GM19025 (cell line): ENCODE measurements at regions not wholly inside any gene's neighbourhood (a gene's known extent, or its start where the extent isn't known, plus 50 kb on each side); places are given as distances from the start of the nearest gene placed in this dataset.
"Not testable (repeated sequence)": the region's sequence is repeated elsewhere in the genome, so short reads cannot be mapped to it uniquely, and the experiment has no call there.

ENCODE experiments used
- ATAC-seq: cut with Tn5 transposase; IDR thresholded peaks from one replicate; pipeline ENCODE4 v1.9.1; 2021; ENCODE audit warnings: mild to moderate bottlenecking, low read depth, moderate library complexity; ENCODE audit not compliant: unreplicated experiment

DNA sequence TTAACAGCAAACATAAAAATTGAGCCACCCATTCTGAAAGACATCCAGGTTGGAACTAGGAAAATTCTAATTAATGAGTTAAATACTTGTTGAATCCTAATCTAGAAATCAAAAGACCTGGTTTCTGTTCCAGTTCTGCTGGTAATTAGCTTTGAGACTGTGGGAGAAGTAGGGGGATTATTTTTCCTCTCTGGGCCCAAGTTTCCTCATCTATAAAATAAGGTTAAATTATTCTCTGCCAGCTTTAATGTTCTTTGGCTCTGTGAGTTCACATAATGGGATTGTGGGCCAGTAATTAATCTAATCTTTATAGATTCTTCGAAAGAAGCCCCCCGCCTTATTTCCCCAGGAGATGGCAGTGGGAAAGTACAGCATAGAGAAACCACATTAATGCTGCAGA is 104.6 kb downstream of the ENC1 start:
- no peak for ATAC-seq

DNA sequence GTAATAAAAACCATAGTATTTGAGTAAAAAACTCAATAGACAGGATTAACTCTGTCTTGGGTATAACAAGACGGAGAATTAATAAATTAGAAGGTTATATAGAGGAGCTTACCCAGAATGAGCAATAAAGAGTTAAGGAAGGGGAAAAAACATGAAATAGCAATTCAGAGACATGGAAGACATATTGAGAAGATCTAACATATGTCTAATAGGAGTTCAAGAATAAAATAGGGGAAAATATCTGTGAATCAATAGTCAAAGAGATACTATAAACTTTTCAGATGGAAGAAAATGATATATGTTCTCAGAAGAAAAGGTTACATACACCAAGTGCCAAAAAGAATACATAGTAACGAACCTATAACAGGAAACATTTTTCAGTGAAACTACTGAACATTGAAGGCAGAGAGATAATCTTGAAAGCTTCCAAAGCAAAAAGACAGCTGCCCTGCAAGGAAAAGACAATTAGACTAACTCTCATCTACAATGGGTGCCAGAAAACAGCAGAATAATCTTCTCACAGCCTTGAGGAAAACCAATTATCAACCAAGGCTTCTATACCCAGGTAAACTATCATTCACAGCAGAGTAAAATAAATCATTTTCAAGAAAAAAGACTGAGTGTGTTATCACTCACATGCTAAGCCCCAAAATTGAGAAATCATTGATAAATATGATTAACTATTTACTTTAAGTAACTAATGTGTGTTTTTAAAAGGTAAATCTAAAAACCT is 106.0 kb downstream of the ENC1 start:
- no peak for ATAC-seq

DNA sequence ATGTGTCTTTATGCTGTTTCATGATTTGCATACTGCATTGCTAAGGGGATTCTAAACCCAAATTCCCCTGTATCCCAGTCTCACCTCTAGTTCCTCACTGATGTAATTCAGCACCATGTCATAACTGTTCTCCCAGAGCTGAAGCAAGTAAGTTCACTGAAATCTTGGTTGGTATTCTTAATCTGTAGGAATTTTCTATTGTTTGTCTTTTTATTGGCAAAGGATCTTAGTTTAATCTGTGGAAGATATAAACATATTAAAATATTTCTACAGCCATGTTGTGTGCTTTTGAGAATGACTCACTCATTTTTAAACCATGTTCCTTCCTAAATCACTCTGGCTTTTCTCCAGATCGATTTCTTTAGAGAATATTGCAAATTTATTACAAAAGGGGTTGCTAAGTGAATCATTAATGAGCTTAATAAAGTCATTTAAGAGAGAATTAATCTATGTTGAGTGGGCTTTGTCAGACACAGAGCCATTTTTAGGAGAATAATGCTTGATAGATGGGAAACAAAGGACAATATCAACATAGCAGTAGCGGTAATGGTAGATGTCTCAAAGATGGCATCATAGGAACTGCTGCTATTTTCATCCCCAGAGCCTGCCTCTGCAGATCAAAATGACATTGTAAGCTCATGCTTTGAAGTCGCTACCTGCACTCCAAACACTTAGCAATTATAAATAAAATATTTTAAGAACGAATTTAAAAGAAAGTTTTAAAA is 110.0 kb downstream of the ENC1 start:
- ATAC-seq: no peak

DNA sequence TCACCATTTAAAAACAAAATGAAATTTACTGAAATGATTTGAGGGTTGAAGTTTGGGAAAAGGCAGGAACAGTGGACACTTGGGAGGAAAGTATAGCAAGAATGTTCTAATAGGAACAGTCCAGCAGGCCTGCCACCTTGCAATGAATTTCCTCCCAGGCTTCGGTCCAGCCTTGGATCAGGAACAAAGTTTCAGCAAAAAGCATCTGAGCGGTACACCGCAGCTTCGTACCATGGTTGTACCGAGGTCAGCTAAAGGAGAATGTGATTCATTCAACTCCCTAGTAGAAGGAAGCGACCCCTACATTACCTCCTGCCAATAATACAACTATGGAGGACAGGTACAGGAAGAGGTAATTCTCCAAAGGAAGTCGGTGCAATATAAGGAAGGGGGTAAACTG is 111.4 kb downstream of the ENC1 start:
- no peak for ATAC-seq

DNA sequence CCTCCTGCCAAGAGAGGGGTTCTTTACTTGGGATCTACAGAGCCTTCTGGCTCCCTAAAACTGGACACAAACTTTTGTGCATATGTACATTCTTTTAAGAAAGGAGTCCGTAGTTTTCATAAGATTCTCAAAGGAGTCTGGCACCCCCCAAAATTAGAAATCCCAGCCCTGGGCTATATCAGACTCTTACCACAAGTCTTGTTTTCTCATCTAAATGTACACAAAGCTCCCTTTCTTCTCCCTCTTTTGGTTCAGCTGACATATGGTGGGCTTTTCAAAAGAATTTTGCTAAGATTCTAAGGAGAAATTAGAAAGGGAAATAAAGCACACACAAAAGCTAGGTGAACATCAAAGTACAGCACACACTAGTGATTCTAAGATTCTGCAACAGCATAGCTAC is 114.4 kb downstream of the ENC1 start:
- no peak for ATAC-seq

DNA sequence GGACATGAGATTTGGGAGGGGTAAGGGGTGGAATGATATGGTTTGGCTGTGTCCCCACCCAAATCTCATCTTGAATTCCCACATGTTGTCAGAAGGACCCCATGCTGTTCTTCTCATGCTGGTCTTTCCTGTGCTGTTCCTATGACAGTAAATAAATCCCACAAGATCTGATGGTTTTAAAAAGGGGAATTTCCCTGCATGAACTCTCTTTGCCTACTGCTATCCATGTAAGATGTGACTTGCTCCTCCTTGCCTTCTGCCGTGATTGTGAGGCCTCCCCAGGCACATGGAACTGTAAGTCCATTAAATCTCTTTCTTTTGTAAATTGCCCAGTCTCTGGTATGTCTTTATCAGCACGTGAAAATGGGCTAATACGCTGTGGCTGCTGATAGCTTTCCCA is 115.8 kb downstream of the ENC1 start:
- not testable (repeated sequence) for ATAC-seq

DNA sequence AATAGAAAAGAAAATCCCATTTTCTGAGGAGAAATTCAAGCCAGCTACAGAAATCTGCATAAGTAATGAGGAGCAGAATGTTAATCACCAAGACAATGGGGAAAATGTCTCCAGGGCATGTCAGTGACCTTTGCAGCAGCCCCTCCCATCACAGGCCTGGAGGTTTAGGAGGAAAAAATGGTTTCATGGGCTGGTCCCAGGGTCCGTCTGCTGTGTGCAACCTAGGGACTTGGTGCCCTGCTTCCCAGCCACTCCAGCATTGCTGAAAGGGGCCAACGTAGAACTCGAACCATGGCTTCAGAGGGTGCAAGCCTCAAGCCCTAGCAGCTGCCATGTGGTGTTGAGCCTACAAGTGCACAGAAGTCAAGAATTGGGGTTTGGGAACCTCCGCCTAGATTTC is 116.8 kb downstream of the ENC1 start:
- not testable (repeated sequence) for ATAC-seq

DNA sequence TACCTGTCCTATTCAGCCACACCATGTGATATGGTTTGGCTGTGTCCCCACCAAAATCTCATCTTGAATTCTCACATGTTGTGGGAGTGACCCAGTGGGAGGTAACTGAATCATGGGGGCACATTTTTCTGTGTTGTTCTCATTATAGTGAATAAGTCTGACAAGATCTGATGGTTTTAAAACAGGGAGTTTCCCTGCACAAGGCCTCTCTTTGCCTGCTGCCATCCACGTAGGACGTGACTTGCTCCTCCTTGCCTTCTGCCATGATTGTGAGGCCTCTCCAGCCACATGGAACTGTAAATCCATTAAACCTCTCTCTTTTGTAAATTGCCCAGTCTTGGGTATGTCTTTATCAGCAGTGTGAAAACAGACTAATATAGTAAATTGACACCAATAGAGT is 117.7 kb downstream of the ENC1 start:
- ATAC-seq: not testable (repeated sequence)

DNA sequence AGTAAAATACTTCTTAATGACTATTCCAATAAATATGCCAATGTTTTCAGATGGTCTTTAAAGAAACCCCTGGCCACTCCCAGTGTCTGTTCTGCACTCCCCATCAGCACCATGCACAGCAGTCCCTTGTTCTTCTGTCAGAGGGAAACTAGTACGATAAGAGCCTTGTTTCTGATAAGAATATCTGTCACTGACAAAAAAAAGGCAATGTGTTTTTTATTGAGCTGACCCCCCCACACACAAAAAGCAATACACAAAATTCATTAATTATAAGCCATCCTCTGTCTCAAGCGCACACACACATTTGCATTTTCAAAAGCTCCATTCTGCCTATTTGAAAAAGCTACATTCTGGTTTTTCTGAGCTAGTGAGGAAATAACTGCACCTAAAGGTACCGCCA is 119.1 kb downstream of the ENC1 start:
- no peak for ATAC-seq

DNA sequence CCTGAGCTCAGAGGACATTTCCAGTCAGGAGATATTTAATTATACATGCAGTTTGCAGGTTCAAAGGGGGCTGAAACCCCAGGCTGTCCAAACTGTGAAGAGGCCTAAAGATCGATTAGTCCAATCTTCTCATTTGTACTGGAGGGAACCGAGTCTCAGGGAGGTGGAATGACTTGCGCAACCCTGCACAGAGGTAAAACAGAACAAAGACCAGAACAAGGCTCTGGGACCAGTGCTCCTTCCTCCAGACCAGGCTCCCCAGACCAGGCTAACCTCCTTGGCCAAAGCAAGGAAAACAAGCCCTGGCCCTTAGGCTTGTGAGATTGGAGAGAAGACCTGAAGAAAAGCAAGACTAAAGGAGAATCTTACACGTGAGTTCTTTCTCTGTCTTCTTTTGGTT is 120.8 kb downstream of the ENC1 start:
- no peak for ATAC-seq

DNA sequence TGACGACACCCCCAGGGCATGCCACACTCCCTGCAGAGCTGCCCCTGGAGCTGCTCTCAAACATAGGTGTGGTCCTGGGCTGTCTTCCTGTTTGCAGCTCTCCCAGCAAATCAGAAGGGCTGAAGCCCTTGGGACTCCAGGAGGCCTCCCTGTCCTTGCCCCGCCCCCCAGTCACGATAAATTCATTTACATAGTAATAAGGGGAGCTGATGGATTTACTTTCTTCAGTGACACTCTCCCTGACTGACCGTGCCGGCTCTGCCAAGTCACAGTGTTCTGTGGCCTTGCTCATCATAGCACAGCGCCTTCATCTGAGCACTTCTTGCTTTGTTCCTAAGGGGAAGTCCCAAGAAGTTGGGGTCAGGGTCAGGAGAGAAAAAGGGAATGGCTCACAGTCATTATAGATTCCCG is 121.4 kb downstream of the ENC1 start:
- no peak for ATAC-seq

DNA sequence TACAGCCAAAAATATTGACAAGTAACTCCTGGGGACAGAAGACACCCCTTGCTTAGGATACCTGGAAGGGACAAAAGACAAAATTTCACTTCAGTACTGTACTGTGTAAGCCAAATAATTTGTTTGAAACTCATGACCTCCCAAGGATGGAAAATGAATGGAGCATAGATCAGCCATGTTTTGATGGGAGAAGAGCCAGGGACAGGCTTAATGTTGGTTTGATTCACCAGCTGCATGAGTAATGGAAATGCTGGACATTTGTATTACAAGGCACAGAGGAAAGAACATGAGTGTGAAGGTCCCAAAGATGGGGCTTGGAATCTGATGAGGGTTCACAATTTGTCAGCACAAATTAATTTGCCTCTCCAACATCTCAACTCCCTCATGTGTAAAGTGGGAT is 122.8 kb downstream of the ENC1 start:
- ATAC-seq: no peak

DNA sequence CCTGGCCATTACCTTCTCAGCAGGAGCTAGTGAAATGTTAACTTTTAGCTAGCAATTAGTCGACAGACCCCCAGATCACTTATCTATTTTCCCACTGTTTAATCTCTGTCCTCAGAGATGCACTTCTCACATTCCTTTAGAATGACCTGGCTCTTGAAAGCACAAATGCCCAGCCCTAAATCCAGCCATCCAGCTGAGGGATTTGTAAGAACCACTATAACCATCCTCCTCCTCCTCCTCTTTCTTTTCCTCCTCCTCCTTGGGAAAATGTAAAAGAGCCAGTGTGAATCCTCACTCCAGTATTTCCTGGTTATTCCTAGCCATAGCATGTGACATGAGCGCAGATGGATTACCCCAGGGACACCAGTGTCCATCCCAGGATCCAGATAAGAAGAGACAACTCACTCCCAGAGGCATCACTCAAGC is 124.3 kb downstream of the ENC1 start:
- ATAC-seq: no peak

DNA sequence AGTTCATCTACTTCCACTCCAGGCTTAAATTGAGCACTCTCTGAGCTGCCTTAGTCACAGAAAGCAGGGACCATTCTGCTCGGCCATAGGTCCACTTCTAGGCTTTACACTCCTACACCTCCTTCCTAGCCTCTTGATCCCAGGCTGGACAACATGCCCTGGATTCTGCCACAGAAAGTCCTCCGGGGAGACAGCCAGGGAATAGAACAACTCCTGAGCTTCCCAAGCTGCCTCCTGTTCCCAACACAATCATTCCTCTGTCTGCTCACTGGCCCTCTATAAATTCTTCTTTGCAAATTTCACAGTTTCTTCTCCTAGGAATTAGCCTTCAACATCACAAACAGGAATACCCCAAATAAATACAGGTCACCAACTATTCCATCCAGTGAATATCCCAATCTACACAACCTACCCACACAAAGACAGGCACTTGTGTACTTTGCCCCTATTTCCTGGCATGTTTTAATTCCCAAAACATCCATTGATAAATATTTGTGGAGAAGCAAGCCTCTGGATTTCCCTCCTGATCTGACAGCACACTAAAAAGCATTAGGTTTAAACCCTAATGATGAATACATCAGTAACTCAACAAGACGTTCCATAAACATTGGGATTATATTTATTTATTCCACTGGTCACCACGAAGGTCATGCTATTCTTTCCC is 125.5 kb downstream of the ENC1 start:
- ATAC-seq: no peak

DNA sequence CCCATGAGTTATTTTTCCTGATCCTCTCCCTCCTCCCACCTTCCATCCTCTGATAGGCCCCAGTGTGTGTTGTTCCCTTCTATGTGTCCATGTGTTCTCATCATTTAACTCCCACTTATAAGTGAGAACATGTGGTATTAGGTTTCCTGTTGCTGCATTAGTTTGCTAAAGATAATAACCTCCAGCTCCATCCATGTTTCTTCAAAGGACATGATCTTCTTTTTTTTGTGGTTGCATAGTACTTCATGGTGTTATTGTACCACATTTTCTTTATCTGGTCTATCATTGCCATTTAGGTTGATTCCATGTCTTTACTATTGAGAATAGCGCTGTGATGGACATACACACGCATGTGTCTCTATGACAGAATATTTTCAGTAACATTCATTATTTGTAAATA is 128.8 kb downstream of the ENC1 start:
- not testable (repeated sequence) for ATAC-seq

DNA sequence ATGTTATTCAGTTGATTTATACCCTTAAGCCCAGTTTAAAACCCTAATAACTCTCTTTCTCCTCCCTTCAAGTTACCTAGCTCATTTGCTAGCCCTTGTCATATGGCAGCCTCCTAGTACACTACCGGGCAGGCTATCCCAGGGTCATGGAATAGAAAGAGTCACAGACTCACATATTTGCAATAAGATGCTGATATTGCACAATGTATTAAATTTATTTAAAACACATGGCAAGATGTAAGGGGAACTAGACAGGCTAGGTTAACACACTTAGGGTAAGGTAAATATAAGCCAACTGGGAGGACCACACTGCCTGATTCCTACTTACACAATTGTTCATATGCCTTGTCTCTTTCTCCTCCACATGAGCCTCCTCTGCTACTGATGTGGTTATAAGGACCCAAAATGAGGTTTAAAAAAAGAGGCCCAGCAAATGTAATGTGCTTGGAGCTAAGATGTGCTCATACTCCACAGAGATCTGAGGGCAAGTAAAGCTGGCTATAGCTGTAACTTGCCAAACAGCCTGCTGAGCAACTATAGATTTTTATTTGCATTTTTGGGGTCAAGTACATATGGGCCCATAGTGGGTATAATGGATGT is 130.0 kb downstream of the ENC1 start:
- ATAC-seq: no peak

DNA sequence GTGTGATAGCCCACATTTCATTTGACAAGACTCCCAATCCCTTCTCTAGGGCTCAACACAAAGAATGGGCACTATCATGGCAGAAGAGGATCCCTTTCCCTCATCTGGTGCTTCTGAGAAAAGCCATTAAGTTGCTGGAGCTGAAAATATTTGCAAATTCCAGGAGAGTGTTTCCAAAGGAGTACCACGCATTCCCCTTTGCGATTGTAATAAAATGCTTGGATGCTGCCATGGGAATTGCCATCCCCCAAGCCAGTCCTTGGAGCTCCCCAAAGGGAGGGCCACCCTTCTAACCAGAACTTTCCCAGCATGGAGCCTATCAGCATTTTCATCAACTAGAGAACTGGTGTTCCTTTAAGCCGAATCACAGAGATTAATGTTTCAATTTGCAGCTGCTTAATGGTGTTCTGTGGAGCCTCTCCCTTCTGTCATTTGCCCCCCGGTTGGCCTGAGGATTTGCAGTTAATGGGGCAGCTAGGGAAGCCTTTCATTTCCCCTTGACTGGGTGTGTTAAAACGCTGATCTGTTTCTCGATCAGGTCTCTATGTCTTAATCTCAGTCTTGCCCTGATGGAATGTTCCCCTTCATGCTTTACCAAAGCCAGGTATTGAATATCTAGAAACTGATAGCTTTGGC is 133.0 kb downstream of the ENC1 start:
- ATAC-seq: no peak

DNA sequence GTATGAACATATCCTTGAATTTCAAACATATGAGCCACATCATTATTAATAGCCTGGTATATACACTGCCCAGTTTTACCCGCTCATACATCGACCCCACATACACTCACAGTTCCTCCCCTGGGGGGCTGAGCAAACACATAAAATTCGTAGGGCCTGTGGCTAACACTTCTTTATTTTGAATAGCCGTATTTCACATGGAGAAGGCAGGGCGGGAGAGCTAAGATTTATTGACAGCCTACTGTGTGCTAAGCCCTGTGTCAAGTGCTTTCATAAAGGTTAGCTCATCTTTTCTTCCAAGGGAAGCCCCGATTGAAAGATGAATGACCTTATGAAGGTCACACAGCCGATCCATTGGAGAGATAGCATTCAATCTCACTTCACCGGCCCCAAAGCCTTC is 134.4 kb downstream of the ENC1 start:
- ATAC-seq: no peak

DNA sequence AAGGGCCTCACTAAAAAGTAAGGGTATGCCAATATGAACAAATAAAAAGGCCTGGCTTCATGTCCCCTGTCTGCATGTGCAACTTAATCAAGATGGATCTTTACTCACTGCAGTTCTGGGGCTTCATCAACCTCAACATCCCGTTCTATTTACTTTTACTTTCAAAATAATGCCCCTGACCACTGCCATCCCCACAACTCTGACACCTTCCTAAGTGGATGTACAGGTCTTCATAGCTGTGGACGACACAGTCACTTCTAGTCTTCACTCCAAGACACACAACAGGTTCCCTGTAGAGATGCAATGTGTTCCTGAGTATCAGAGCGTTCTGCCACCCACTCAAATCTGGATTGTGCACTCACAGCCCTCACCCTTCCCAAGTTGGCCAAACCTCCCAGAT is 136.1 kb downstream of the ENC1 start:
- no peak for ATAC-seq

DNA sequence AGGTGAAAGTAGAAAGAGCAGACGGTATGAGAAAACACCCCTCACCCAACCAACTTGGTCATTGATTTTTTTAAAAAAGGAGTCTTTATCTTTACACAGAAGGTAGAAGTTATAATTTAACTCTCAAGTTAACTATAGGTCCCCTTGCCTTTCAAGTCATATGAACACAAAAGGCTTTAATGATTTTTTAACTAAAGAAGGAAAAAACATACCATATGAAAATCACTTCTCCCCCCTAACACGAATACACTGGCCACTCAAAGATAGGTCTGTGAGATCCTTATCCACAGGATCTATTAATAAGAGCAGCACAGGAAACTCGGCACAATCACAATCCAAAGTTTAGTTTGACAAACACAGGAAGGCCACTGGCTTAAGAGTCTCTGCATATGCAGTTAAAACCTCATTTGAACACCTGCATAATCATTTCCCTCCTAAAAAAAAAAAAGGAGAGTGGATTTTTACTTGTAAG is 138.0 kb downstream of the ENC1 start:
- ATAC-seq: no peak
